SK-N-SH (cell line): ENCODE measurements at regions not wholly inside any gene's neighbourhood (a gene's known extent, or its start where the extent isn't known, plus 50 kb on each side); places are given as distances from the start of the nearest gene placed in this dataset.

Experiments
- CTCF ChIA-PET: fragments of 300-600, 350-600 bp; formaldehyde crosslinking; extraction: SDS; loops from one replicate; lab custom pipeline; 2021; lab: Yijun Ruan, JAX
- POLR2A ChIA-PET: fragments of 350-600 bp; sonication (Branson Sonifier 250); formaldehyde crosslinking; extraction: SDS; loops from one replicate; lab custom pipeline; 2020; ENCODE audit warnings: antibody characterized with exemption, inconsistent platforms; lab: Yijun Ruan, JAX
- DNase-seq: peaks from one replicate; pipeline ENCODE4 v3.0.0; 2012
- H2AFZ ChIP-seq: fragments of 200-600 bp; sonication (generic); 2 replicates; pipeline ENCODE4 v1.8.1; 2016; ENCODE audit warnings: antibody characterized with exemption, mild to moderate bottlenecking, low read depth
- H3F3A ChIP-seq: fragments of 200-600 bp; sonication (generic); replicated peaks from 2 replicates; pipeline ENCODE3; 2016; ENCODE audit warnings: antibody characterized with exemption, mild to moderate bottlenecking; ENCODE audit not compliant: insufficient read depth
- H3K27ac ChIP-seq, 2 experiments: fragments of 200-500 bp in 1 of 2; fragments of 200-600 bp in 1 of 2; sonication (Bioruptor generic) in 1 of 2; sonication (generic), shearing (Covaris generic) in 1 of 2; 2 replicates each; pipeline versions ENCODE4 v1.5.1 to v1.6.1; 2014 to 2016; ENCODE audit warnings: low read depth in 2 of 2, inconsistent platforms in 1 of 2, low read length in 1 of 2, mild to moderate bottlenecking in 1 of 2, mixed read lengths in 1 of 2
- H3K27me3 ChIP-seq: fragments of 200-600 bp; sonication (generic), shearing (Covaris generic); 2 replicates; pipeline ENCODE4 v1.6.1; 2016; ENCODE audit warnings: mixed run types; ENCODE audit not compliant: insufficient read depth
- H3K36me3 ChIP-seq, 2 experiments: fragments of 200-500 bp in 1 of 2; fragments of 200-600 bp in 1 of 2; sonication (Bioruptor generic) in 1 of 2; sonication (generic) in 1 of 2; replicated peaks in 1 of 2; 2 replicates each; pipeline versions ENCODE3 to v1.5.1; 2014 to 2016; ENCODE audit warnings: low read length in 1 of 2, mild to moderate bottlenecking in 1 of 2; ENCODE audit not compliant: insufficient read depth in 2 of 2, control insufficient read depth in 1 of 2
- H3K4me1 ChIP-seq, 2 experiments: fragments of 200-500 bp in 1 of 2; fragments of 200-600 bp in 1 of 2; sonication (Bioruptor generic) in 1 of 2; sonication (generic), shearing (Covaris generic) in 1 of 2; 2 replicates each; pipeline versions ENCODE4 v1.5.1 to v1.6.1; 2014 to 2016; ENCODE audit warnings: low read depth in 1 of 2, low read length in 1 of 2, mixed run types in 1 of 2; ENCODE audit not compliant: insufficient read depth in 2 of 2, control insufficient read depth in 1 of 2
- H3K4me2 ChIP-seq: fragments of 200-600 bp; sonication (generic), shearing (Covaris generic); 2 replicates; pipeline ENCODE4 v1.6.1; 2017; ENCODE audit warnings: mixed run types
- H3K4me3 ChIP-seq, 2 experiments: fragments of 200-500 bp in 1 of 2; fragments of 200-600 bp in 1 of 2; sonication (Bioruptor generic) in 1 of 2; sonication (generic), shearing (Covaris generic) in 1 of 2; 2 replicates each; pipeline versions ENCODE4 v1.5.1 to v1.8.1; 2014 to 2016; ENCODE audit warnings: low read depth in 2 of 2, inconsistent platforms in 1 of 2, low read length in 1 of 2, mild to moderate bottlenecking in 1 of 2, mixed read lengths in 1 of 2, moderate library complexity in 1 of 2
- H3K79me2 ChIP-seq: fragments of 200-600 bp; sonication (generic); 2 replicates; pipeline ENCODE4 v1.8.1; 2017; ENCODE audit warnings: mild to moderate bottlenecking; ENCODE audit not compliant: insufficient read depth
- H3K9ac ChIP-seq: fragments of 200-600 bp; sonication (generic); 2 replicates; pipeline ENCODE4 v1.6.1; 2017; ENCODE audit warnings: mixed run types
- H3K9me2 ChIP-seq: fragments of 200-600 bp; sonication (generic); 2 replicates; pipeline ENCODE4 v1.6.1; 2017; ENCODE audit warnings: mixed run types
- H3K9me3 ChIP-seq: fragments of 200-600 bp; sonication (generic); 2 replicates; pipeline ENCODE4 v1.6.1; 2017; ENCODE audit warnings: mixed run types, mild to moderate bottlenecking, moderate library complexity
- H4K20me1 ChIP-seq: fragments of 200-600 bp; sonication (generic); 2 replicates; pipeline ENCODE4 v1.6.1; 2017; ENCODE audit warnings: mild to moderate bottlenecking, mixed run types; ENCODE audit not compliant: insufficient read depth
- CHD2 ChIP-seq: fragments of 150-350 bp; IDR thresholded peaks from 2 replicates; pipeline ENCODE4 v1.6.1; 2018; ENCODE audit warnings: low read length; ENCODE audit not compliant: partially characterized antibody
- ELF1 ChIP-seq: IDR thresholded peaks from 2 replicates; pipeline ENCODE4 v1.4.0; 2012
- EZH2phosphoT487 ChIP-seq: fragments of 200-600 bp; sonication (generic); IDR thresholded peaks from 2 replicates; pipeline ENCODE4 v1.6.1; 2017; ENCODE audit warnings: low read depth, mixed run types, mild to moderate bottlenecking, antibody characterized with exemption, moderate library complexity, borderline replicate concordance
- FOSL2 ChIP-seq: IDR thresholded peaks from 2 replicates; pipeline ENCODE4 v1.4.0; 2012; ENCODE audit warnings: low read depth, mild to moderate bottlenecking, moderate library complexity, borderline replicate concordance
- GABPA ChIP-seq: IDR thresholded peaks from 2 replicates; pipeline ENCODE4 v1.4.0; 2012; ENCODE audit warnings: low read depth, mild to moderate bottlenecking
- MAX ChIP-seq: IDR thresholded peaks from 2 replicates; pipeline ENCODE4 v1.4.0; 2012; ENCODE audit warnings: low read depth
- NRF1 ChIP-seq: IDR thresholded peaks from 2 replicates; pipeline ENCODE4 v1.6.1; 2012; ENCODE audit warnings: low read depth, mild to moderate bottlenecking, low read length
- PBX3 ChIP-seq: IDR thresholded peaks from 2 replicates; pipeline ENCODE4; 2012
- POLR2AphosphoS5 ChIP-seq: IDR thresholded peaks from 2 replicates; pipeline ENCODE4 v1.6.1; 2012; ENCODE audit warnings: low read depth, low read length
- TAF1 ChIP-seq: IDR thresholded peaks from 2 replicates; pipeline ENCODE4 v1.6.1; 2012; ENCODE audit warnings: low read depth, mild to moderate bottlenecking, low read length, moderate library complexity, borderline replicate concordance
- TCF12 ChIP-seq: IDR thresholded peaks from 2 replicates; pipeline ENCODE4 v1.4.0; 2012
- ZBTB33 ChIP-seq: IDR thresholded peaks from 2 replicates; pipeline ENCODE4 v1.4.0; 2012; ENCODE audit warnings: low read depth, borderline replicate concordance
- WGBS: methylation state at CpG from one replicate; pipeline ENCODE4 v1.1.6; 2017; ENCODE audit warnings: low lambda C conversion rate; 5-methylcytosine and 5-hydroxymethylcytosine counted together

DNA sequence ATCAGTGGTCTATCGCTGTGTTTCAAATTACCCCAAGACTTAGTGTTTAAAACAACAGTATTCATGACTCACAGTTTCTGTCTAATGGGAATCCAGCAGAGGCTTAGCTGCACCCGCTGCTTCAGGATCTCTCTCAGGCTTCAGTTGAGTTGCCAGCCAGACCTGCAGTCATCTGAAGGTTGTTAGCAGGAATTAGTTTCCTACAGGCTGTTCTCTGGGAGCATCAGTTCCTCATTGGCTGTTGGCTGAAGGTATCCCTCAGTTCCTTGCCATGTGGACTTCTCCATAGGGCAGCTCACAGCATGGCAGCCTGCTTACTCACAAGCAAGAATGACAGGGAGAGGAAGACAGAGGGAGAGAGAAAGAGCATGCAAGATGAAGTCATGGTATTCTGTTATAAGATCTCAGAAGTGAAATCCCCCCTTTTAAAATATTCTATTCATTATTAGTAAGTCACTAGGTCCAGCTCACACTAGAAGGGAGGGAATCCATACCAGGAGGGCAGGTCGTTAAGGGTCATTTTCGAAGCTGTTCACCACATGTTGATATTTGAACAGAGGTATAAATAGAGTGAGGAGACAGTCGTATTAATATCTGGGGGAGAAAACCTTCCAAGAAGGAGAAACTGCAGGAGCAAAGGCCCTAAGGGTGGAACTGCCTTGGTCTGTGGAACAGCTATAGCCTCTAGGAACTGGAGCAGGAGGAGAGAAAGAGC, 473.9 kb upstream of the PPP2R3A start (continued):
- TF ChIP-seq TAF1 (no peak), PBX3 (no peak)

GRCh38 chr3:135495891-135496290, 469.6 kb upstream of the PPP2R3A start:
- Histone ChIP-seq H3F3A (no peaks in the 10 kb centered on the region), H2AFZ (no peak overlapping the region), H3K4me1 (no peaks in the 10 kb centered on the region), H3K27ac (no peak overlapping the region), H3K79me2 (no peaks in the 10 kb centered on the region), H3K9ac (no peak overlapping the region), H3K4me2 (no peak overlapping the region), H3K9me3 (no peaks in the 10 kb centered on the region), H3K9me2 (no peaks in the 10 kb centered on the region), H3K4me3 (no peak overlapping the region), H4K20me1 (no peaks in the 10 kb centered on the region), H3K36me3 (no peaks in the 10 kb centered on the region), H3K27me3 (no peaks in the 10 kb centered on the region)
- no peak for TF ChIP-seq TCF12
- no peak for DNase-seq
- 27% methylated on average over 3 of the region's 3 CpGs for WGBS
- POLR2A ChIA-PET, result no interaction called here
- CTCF ChIA-PET, result no interaction called here

DNA sequence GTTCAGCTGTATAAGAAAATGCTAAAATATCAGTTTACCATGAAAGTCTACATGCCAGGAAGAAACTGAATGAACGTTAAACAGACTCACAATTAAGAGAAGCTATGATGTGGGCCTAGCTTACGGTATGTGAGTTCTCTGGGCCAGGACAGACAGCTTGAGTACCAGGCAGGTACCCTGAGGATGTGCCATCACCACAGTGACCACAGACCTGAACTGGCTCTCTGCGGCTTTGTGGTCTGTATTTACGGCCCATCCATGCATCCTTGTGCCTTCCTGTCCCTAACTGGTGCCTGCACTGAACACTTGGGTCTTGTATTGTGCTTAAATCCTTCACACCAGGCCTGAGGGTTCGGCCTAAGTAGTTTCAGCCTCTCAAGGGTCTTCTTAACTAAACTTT, 467.5 kb upstream of the PPP2R3A start:
- no peak overlapping the region for H3K27ac ChIP-seq
- TF ChIP-seq ELF1 (no peak), FOSL2 (no peak), TCF12 (no peak), POLR2AphosphoS5 (no peak), ZBTB33 (no peak), EZH2phosphoT487 (no peak), CHD2 (no peak), MAX (no peak), GABPA (no peak), NRF1 (no peak)
- TF ChIP-seq, all 33 proteins: peak for 0
- H2AFZ ChIP-seq, result no peak overlapping the region
- no peaks in the 10 kb centered on the region for H3K79me2 ChIP-seq
- ChIA-PET CTCF (interaction anchor here (0.6 to 4.0 kb wide), 3 partner anchors 44 to 897 kb away, joined by 4 to 15 read pairs (median 11); partner anchors contain the start of gene EPHB1), POLR2A (no interaction called here)
- H3K4me3 ChIP-seq, result no peak overlapping the region
- no peaks in the 10 kb centered on the region for H4K20me1 ChIP-seq
- no peaks in the 10 kb centered on the region for H3K36me3 ChIP-seq
- no peak overlapping the region for H3K4me2 ChIP-seq
- H3K27me3 ChIP-seq, result no peaks in the 10 kb centered on the region
- H3F3A ChIP-seq, result no peaks in the 10 kb centered on the region
- no peak for DNase-seq
- H3K9me2 ChIP-seq, result no peaks in the 10 kb centered on the region
- no peaks in the 10 kb centered on the region for H3K9me3 ChIP-seq
- WGBS, result 25% methylated on average over 5 of the region's 5 CpGs
- no peaks in the 10 kb centered on the region for H3K4me1 ChIP-seq
- H3K9ac ChIP-seq, result no peak overlapping the region
